ENCODE measurements at regions not wholly inside any gene's neighbourhood (a gene's known extent, or its start where the extent isn't known, plus 50 kb on each side); places are given as distances from the start of the nearest gene placed in this dataset.
"Not testable (repeated sequence)": the region's sequence is repeated elsewhere in the genome, so short reads cannot be mapped to it uniquely, and the experiment has no call there.

- DNase-seq, result no peak
Measured at GRCh38 chr2:154963511-154963910, 265.0 kb downstream of the KCNJ3 start.

GRCh38 chr2:154961676-154962075, 263.2 kb downstream of the KCNJ3 start:
- DNase-seq, result no peak

- DNase-seq, result no peak
Measured at GRCh38 chr2:154960802-154961583, 262.5 kb downstream of the KCNJ3 start.

- DNase-seq, result no peak
Measured at GRCh38 chr2:154952346-154952980, 254.0 kb downstream of the KCNJ3 start.

- not testable (repeated sequence) for DNase-seq
Measured at GRCh38 chr2:154947416-154947815, 248.9 kb downstream of the KCNJ3 start.

- no peak for DNase-seq
Measured at GRCh38 chr2:154945984-154946383, 247.5 kb downstream of the KCNJ3 start.

GRCh38 chr2:154941379-154941778, 242.9 kb downstream of the KCNJ3 start:
- DNase-seq, result no peak

- DNase-seq, result no peak
Measured at GRCh38 chr2:154934213-154934612, 235.7 kb downstream of the KCNJ3 start.

- DNase-seq, result no peak
Measured at GRCh38 chr2:154924531-154924930, 226.0 kb downstream of the KCNJ3 start.

- no peak for DNase-seq
Measured at GRCh38 chr2:154914561-154914960, 216.1 kb downstream of the KCNJ3 start.

- no peak for DNase-seq
Measured at GRCh38 chr2:154912215-154912614, 213.7 kb downstream of the KCNJ3 start.

GRCh38 chr2:154911729-154912128, 213.2 kb downstream of the KCNJ3 start:
- DNase-seq, result no peak

- no peak for DNase-seq
Measured at GRCh38 chr2:154910701-154911100, 212.2 kb downstream of the KCNJ3 start.

- DNase-seq, result no peak
Measured at GRCh38 chr2:154908327-154908726, 209.8 kb downstream of the KCNJ3 start.
